HG03521 (cell line): ENCODE measurements at regions not wholly inside any gene's neighbourhood (a gene's known extent, or its start where the extent isn't known, plus 50 kb on each side); places are given as distances from the start of the nearest gene placed in this dataset.
"Not testable (repeated sequence)": the region's sequence is repeated elsewhere in the genome, so short reads cannot be mapped to it uniquely, and the experiment has no call there.

Experiments used
- ATAC-seq: cut with Tn5 transposase; IDR thresholded peaks from one replicate; pipeline ENCODE4 v1.9.1; 2021; ENCODE audit warnings: mild to moderate bottlenecking, moderate library complexity; ENCODE audit not compliant: unreplicated experiment

DNA sequence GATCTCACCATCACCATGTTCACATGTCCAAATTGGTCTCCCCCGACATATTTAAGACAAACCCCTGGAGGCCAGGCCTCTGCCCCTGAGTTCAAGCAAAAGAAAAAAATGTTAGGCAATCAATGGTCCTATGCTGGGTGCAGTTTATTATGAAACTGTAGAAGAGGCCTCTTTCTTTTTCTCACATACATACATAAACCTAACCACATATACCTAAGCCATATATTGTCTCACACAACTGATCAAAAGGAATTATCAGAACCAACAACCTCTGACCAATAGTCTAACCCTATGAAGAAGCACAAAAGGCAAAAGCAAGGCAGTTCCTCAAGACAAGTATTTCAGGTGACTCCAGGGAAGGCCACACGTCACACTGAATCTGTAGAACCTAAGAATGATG is 49.9 kb downstream of the ILRUN start:
- no peak for ATAC-seq

DNA sequence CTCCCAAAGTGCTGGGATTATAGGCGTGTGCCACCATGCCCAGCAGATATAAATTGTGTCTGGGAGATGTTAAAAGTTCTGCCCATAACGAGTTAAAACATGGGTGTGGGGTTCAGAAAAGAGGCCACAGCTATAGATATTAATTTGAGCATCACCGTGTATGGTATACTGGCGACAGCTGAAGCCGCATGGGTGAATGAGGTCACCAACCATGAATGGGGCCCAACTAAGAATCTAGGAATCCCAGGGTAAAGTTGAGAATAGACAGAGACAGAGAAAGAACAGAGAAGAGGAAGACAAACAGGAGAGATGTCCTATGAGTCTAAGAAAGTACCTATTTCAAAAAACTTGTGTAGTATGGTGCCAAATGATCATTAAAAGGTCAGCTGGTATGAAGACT is 50.9 kb downstream of the ILRUN start:
- no peak for ATAC-seq

- no peak for ATAC-seq
Measured at GRCh38 chr6:34644716-34645115, 51.9 kb downstream of the ILRUN start.

DNA sequence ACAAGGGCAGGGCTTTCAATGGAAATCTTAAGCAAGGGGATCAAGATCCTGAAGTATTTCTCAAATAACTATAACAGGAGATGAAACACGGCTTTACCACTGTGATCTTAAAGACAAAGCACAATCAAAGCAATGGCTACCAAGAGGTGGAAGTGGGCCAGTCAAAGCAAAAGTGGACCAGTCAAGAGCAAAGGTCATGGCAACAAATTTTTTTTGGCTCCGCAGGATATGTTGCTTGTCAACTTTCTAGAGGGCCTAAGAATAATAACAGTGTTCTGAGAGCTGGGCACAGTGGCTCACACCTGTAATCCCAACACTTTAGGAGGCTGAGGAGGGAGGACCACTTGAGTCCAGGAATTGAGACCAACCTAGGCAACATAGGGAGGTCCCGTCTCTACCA is 54.1 kb downstream of the ILRUN start:
- no peak for ATAC-seq

GRCh38 chr6:34640074-34640849 is 56.3 kb downstream of the ILRUN start:
- ATAC-seq = not testable (repeated sequence)

GRCh38 chr6:34638834-34639736 is 57.5 kb downstream of the ILRUN start:
- peak; percentile 52 for ATAC-seq

- ATAC-seq = no peak
Measured at GRCh38 chr6:34633785-34634184, 62.8 kb downstream of the ILRUN start.

DNA sequence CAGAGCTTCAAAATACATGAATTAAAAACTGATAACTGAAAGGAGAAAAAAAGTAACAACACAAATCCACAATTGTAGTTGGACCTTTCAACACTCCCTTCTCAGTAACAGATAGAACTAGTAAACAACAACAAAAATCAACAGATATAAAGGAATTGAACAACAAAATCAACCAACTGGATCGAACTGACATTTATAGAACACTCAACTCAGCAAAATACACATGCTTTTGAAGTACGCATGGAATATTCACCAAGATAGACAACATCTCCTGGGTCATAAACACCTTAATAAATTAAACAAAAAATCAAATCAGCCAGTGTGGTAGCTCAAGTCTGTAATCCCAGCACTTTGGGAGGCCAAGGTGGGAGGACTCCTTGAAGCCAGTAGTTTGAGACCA is 63.3 kb downstream of the ILRUN start:
- no peak for ATAC-seq

DNA sequence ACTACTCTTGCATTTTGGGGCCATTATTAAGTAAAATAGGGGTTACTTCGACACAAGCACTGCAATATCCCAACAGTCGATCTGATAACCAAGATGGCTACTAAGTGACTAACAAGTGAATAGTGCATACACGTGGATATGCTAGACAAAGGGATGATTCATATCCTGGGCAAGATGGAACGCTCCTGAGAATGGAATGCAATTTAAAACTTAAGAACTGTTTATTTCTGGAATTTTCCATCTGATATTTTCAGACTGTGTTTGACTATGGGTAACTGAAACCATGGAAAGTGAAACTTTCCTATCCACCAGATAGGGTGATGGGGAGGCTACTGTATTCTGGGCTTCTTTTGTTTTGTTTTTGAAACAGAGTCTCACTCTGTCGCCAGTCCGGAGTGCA is 66.5 kb downstream of the ILRUN start:
- ATAC-seq = no peak

DNA sequence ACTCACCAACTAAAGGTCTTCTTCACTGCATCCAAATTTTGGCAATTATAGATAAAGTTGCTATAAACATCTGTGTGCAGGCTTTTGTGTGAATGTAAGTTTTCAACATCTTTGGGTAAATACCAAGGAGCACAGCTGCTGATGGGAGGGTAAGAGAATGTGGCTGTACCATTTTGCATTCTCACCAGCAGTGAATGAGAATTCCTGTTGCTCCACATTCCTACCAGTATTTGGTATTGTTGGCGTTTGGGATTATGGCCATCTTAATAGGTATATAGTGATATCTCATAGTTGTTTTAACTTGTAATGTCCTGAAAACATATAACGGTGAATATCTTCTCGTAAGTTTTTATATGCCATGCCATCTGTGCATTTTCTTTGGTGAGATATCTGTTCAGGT is 69.3 kb downstream of the ILRUN start:
- ATAC-seq = no peak

DNA sequence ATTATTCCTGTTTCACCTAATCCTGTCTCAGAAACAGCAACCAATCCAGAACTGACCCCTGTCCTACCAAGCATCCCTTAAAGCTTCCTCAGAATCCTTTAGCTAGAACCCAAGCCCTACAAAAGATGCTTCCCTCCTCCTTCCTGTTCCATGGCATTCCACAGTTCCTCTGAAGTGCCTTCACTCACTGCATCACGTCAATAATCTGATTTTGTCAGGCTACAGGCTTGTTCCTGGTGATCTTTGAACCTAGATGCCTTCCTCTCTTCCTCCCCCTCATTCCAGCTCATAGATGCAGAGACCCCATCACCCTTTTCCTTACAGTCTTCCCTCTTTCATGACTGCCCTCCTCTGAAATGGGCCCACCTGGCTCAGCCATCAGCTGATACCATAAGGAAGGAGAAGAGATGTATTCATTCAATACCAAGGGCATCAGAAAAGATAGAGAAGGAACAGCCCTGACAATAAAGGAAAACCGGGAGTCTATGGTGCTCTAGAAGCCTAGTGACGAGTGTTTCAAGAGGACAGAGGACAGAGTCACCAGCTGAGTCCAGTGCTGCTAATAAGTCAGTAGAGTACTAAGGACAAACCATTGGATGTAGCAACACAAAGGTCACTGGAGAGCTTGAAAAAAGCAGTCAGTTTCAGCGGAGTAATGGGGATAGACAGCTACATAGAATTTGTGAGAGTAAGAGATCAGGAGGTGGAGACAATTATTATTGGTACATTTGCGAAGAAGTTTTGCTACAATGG is 62.5 kb upstream of the SPDEF start:
- no peak for ATAC-seq

DNA sequence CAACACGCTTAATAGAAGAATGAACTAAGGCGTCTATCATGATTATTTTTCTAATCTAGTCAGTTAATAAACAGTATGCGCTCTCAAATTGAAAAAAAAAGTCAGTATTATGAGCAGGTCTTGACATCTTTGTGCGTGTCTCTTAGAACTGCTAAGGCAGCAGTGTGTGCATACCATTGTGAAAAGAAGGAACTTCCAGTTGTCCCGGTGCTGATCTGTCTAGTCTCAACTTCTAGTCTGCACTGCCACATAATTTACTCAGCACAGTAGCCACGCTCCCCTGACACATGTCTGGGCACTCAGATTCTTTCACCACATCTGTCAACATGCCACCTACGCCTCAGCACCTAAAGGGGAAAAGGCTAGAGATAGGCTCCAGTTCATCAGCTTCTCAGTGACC is 61.1 kb upstream of the SPDEF start:
- no peak for ATAC-seq

- no peak for ATAC-seq
Measured at GRCh38 chr6:34616227-34616585, 60.1 kb upstream of the SPDEF start.

GRCh38 chr6:34615574-34616226 is 59.6 kb upstream of the SPDEF start:
- no peak for ATAC-seq

- no peak for ATAC-seq
Measured at GRCh38 chr6:34610819-34611477, 54.8 kb upstream of the SPDEF start.

- no peak for ATAC-seq
Measured at GRCh38 chr6:34608321-34609091, 52.4 kb upstream of the SPDEF start.

DNA sequence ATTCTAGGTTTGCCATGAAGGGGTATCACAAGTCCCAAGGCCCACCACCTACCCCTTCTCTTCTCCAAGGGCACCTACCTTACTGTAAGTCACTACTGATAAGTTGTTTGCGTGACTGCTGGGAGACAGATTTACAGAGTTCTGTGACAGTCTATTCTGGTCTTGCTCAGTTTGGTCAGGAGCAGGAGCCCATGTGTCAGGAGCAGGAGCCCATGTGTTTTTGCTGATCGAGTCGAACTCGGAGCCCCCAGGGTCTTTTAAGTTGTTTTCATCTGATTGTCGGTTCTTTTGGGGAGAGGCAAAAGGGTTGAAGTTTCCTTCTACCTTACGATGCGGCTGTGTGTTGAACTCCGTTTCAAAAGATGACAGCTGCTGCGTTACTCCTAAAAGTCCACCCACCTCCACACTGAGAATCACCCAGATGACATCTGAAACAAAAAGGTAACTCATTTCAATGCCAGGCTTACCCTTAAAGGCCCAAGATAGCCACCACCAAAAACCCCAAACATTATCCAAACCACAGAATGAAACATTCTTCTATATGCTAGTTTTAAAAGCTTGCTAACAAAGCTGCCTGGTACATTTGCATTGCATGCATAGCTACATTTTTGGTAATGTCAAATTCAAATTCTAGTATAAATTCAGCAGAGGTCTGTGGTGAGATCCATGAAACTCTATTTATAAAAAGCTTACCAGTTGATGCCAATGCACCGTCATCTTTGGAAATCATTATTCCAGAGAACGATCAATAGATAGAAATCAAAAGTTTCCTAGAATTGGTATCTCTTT is 50.5 kb upstream of the SPDEF start:
- no peak for ATAC-seq
